ENCODE measurements at regions not wholly inside any gene's neighbourhood (a gene's known extent, or its start where the extent isn't known, plus 50 kb on each side); places are given as distances from the start of the nearest gene placed in this dataset.

DNA sequence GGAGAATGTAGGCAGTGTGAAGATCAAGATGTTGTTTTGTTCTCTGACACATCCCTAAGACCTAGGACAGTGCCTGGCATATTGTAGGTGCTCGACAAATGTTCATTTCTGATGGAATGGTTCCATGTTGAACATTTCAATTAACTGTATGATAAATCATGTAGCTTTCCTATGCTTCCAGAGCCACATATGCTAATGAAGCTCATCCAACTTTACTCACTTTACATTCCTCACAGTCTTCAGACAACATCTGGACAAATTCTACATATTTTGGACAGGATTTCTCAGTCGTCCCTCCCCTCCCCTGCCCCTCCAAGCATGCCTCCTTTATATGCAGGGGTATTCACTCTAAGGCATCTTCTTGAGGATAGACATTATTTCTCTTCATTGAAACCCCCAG, 177.9 kb downstream of the BLID start:
- no peak for TF ChIP-seq POLR2A (IDR thresholded peaks at IDR 0.05)
- TF ChIP-seq, protein P1, sequence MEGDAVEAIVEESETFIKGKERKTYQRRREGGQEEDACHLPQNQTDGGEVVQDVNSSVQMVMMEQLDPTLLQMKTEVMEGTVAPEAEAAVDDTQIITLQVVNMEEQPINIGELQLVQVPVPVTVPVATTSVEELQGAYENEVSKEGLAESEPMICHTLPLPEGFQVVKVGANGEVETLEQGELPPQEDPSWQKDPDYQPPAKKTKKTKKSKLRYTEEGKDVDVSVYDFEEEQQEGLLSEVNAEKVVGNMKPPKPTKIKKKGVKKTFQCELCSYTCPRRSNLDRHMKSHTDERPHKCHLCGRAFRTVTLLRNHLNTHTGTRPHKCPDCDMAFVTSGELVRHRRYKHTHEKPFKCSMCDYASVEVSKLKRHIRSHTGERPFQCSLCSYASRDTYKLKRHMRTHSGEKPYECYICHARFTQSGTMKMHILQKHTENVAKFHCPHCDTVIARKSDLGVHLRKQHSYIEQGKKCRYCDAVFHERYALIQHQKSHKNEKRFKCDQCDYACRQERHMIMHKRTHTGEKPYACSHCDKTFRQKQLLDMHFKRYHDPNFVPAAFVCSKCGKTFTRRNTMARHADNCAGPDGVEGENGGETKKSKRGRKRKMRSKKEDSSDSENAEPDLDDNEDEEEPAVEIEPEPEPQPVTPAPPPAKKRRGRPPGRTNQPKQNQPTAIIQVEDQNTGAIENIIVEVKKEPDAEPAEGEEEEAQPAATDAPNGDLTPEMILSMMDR (IDR thresholded peaks at IDR 0.05), result no peak
- no peak for TF ChIP-seq POLR2AphosphoS5 (IDR thresholded peaks at IDR 0.05)
- TF ChIP-seq EP300 (IDR thresholded peaks at IDR 0.05; ENCODE audit: low read depth), result no peak

Data from transverse colon (tissue), 4 donors.